Endothelial cell (in vitro differentiated cells): ENCODE measurements at regions not wholly inside any gene's neighbourhood (a gene's known extent, or its start where the extent isn't known, plus 50 kb on each side); places are given as distances from the start of the nearest gene placed in this dataset.

ENCODE experiments used
- DNase-seq: peaks from one replicate; pipeline ENCODE4 v3.0.0; 2021; ENCODE audit warnings: low spot score
- H3K27ac Mint-ChIP-seq: one replicate; pipeline ENCODE4 v1.8.0; 2021; ENCODE audit warnings: mixed read lengths, inconsistent platforms; ENCODE audit not compliant: unreplicated experiment
- H3K27me3 Mint-ChIP-seq: one replicate; pipeline ENCODE4 v1.8.0; 2021; ENCODE audit warnings: mild to moderate bottlenecking, moderate library complexity, mixed read lengths, inconsistent platforms; ENCODE audit not compliant: unreplicated experiment
- H3K36me3 Mint-ChIP-seq: one replicate; pipeline ENCODE4 v1.8.0; 2021; ENCODE audit warnings: mild to moderate bottlenecking, low read depth, mixed read lengths, inconsistent platforms; ENCODE audit not compliant: unreplicated experiment
- H3K4me1 Mint-ChIP-seq: one replicate; pipeline ENCODE4 v1.8.0; 2021; ENCODE audit warnings: mild to moderate bottlenecking, mixed read lengths, inconsistent platforms; ENCODE audit not compliant: unreplicated experiment
- H3K4me3 Mint-ChIP-seq: one replicate; pipeline ENCODE4 v1.8.0; 2021; ENCODE audit warnings: mild to moderate bottlenecking, mixed read lengths, inconsistent platforms; ENCODE audit not compliant: unreplicated experiment
- H3K9me3 Mint-ChIP-seq: one replicate; pipeline ENCODE4 v1.8.0; 2021; ENCODE audit warnings: mixed read lengths, inconsistent platforms; ENCODE audit not compliant: unreplicated experiment
- TF ChIP-seq, protein P1 (sequence below): fragments of 200-600 bp; sonication (generic); IDR thresholded peaks from one replicate; pipeline ENCODE4 v1.5.0; 2021; ENCODE audit warnings: antibody characterized with exemption; ENCODE audit not compliant: unreplicated experiment

DNA sequence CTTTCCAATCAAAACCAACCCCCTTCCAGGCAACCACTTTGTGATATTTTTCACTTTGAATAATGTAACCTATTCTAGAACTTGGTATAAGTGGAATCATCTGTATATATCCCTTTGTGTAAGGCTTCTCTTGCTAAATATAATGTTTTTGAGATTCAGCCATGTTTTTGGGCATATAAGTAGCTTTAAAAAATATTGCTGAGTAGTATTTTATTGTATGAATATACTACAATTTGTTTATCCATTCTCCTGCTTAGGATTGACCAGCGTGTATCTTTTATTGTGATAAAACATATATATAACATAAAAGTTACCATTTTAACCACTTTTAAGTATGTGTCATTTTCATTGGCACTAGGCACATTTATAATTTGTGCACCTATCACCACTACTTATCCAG is 79.8 kb upstream of the GPR139 start:
- Mint-ChIP-seq H3K27ac (no peak overlapping the region), H3K27me3 (no peaks in the 10 kb centered on the region), H3K4me3 (no peak overlapping the region), H3K36me3 (no peaks in the 10 kb centered on the region), H3K4me1 (no peaks in the 10 kb centered on the region), H3K9me3 (no peaks in the 10 kb centered on the region)
- no peak for DNase-seq
- TF ChIP-seq, protein P1, sequence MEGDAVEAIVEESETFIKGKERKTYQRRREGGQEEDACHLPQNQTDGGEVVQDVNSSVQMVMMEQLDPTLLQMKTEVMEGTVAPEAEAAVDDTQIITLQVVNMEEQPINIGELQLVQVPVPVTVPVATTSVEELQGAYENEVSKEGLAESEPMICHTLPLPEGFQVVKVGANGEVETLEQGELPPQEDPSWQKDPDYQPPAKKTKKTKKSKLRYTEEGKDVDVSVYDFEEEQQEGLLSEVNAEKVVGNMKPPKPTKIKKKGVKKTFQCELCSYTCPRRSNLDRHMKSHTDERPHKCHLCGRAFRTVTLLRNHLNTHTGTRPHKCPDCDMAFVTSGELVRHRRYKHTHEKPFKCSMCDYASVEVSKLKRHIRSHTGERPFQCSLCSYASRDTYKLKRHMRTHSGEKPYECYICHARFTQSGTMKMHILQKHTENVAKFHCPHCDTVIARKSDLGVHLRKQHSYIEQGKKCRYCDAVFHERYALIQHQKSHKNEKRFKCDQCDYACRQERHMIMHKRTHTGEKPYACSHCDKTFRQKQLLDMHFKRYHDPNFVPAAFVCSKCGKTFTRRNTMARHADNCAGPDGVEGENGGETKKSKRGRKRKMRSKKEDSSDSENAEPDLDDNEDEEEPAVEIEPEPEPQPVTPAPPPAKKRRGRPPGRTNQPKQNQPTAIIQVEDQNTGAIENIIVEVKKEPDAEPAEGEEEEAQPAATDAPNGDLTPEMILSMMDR, result no peak

DNA sequence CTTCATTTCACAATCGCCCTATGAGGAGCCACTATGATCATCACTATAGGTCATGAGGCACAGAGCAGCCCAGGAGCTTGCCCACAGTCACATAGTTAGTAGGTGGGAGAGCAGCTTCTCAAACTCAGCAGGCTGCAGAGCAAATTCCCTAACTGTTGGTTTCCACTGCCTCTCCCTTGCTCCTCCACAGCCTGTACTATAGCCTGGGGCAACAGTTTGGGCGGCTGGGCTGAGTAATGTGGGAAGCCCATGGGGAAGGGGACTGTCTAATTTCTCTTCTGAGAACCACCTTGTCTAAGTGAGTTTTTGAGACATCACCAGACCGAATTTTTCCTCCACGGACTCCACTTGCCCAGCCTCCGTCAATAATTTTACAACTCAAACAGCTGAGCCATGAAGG is 73.4 kb upstream of the GPR139 start:
- no peak overlapping the region for H3K27ac Mint-ChIP-seq
- no peaks in the 10 kb centered on the region for H3K4me1 Mint-ChIP-seq
- no peak overlapping the region for H3K4me3 Mint-ChIP-seq
- H3K9me3 Mint-ChIP-seq, result no peaks in the 10 kb centered on the region
- TF ChIP-seq, protein P1, result no peak
- H3K36me3 Mint-ChIP-seq, result no peaks in the 10 kb centered on the region
- no peak for DNase-seq
- no peaks in the 10 kb centered on the region for H3K27me3 Mint-ChIP-seq

DNA sequence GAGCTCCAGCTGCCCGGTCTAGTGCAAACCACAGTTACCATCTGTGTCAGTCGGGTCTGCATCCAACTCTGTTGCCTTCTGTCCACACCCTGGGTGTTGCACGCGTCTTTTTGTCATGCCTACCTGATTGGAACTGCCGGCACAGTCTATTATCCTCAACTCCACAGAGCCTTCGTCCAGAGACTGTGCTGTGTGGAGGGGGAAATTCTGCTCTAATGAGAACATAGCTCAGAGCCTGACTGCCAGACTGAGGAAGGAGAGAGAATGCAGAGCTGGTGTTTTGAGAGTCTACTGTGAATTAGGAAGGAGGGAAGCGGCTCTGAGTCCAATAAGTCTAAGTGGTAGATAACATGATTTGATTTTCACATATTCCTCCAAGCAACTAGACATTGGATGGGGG is 68.3 kb upstream of the GPR139 start:
- no peak overlapping the region for H3K27ac Mint-ChIP-seq
- no peak overlapping the region for H3K4me3 Mint-ChIP-seq
- no peaks in the 10 kb centered on the region for H3K4me1 Mint-ChIP-seq
- TF ChIP-seq, protein P1, result no peak
- no peaks in the 10 kb centered on the region for H3K36me3 Mint-ChIP-seq
- H3K9me3 Mint-ChIP-seq, result no peaks in the 10 kb centered on the region
- no peaks in the 10 kb centered on the region for H3K27me3 Mint-ChIP-seq
- DNase-seq, result no peak

DNA sequence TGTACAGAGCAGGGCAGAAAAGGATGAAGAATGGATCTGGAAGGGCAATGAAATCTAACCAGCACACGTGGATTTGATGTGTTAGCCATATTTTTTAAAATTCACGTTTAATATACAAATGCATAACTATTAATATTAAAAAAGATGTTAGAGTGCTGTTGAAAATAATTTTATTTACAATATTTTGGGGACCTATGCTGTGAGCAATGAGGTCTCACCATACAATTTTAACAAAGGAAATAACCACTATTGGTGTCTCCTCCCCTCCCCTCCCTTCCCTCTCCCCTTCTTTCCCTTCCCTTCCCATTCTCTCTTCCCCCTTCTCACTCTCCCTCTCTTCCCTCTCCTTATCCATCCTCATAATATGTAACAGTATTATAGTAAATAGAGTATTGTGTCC is 64.2 kb upstream of the GPR139 start:
- Mint-ChIP-seq H3K4me1 (no peaks in the 10 kb centered on the region), H3K9me3 (no peaks in the 10 kb centered on the region), H3K27ac (no peak overlapping the region), H3K4me3 (no peak overlapping the region), H3K36me3 (no peaks in the 10 kb centered on the region), H3K27me3 (no peaks in the 10 kb centered on the region)
- no peak for DNase-seq
- TF ChIP-seq, protein P1, result no peak

DNA sequence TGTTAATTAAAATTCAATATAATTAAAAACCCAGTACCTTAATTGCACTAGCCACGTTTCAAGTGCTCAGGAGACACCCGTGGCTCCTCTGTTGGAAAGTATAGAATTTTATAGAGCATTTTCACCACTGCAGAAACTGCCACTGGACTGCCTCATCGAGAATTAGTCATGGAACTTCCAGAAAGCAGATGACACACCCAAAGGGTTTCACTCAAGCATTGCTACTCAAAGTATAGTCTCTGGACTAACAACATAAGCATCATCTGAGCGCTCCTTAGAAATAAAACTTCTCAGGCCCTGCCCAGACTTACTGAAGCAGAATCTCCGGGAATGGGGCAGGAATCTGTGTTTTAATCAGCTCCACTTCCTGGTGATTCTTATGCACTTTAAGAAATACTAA is 63.5 kb upstream of the GPR139 start:
- H3K36me3 Mint-ChIP-seq, result no peaks in the 10 kb centered on the region
- no peaks in the 10 kb centered on the region for H3K9me3 Mint-ChIP-seq
- no peak overlapping the region for H3K4me3 Mint-ChIP-seq
- H3K27me3 Mint-ChIP-seq, result no peaks in the 10 kb centered on the region
- TF ChIP-seq, protein P1, result no peak
- no peak overlapping the region for H3K27ac Mint-ChIP-seq
- H3K4me1 Mint-ChIP-seq, result no peaks in the 10 kb centered on the region
- no peak for DNase-seq
